ENCODE measurements at regions not wholly inside any gene's neighbourhood (a gene's known extent, or its start where the extent isn't known, plus 50 kb on each side); places are given as distances from the start of the nearest gene placed in this dataset.
"Not testable (repeated sequence)": the region's sequence is repeated elsewhere in the genome, so short reads cannot be mapped to it uniquely, and the experiment has no call there.

- no peak overlapping the region for H3K27ac ChIP-seq
- TF ChIP-seq CTCF (conservative IDR thresholded peaks at IDR 0.05) (peak; percentile 20; the same call in 1 of the 2 replicates), ZFX (IDR thresholded peaks at IDR 0.05) (no peak)
These were observed 121.9 kb upstream of the RFX3 start for GRCh38 chr9:3647652-3648051.

GRCh38 chr9:3646226-3646625 lies 120.4 kb upstream of the RFX3 start:
- no peak overlapping the region for H3K27ac ChIP-seq
- no peak for TF ChIP-seq ZFX (IDR thresholded peaks at IDR 0.05)
- TF ChIP-seq CTCF (conservative IDR thresholded peaks at IDR 0.05), result no peak

GRCh38 chr9:3642075-3642474 lies 116.3 kb upstream of the RFX3 start:
- H3K27ac ChIP-seq, result not testable (repeated sequence)

- TF ChIP-seq ZFX (IDR thresholded peaks at IDR 0.05) (no peak), CTCF (conservative IDR thresholded peaks at IDR 0.05) (no peak)
These were observed 103.7 kb upstream of the RFX3 start for GRCh38 chr9:3629495-3629894.

GRCh38 chr9:3628239-3628638 lies 102.4 kb upstream of the RFX3 start:
- H3K27ac ChIP-seq, result no peak overlapping the region
- TF ChIP-seq CTCF (conservative IDR thresholded peaks at IDR 0.05) (no peak), ZFX (IDR thresholded peaks at IDR 0.05) (no peak)

More at GRCh38 chr9:3629495-3629894, 103.7 kb upstream of the RFX3 start:
- no peak overlapping the region for H3K27ac ChIP-seq

- TF ChIP-seq CTCF (conservative IDR thresholded peaks at IDR 0.05), result no peak
- TF ChIP-seq ZFX (IDR thresholded peaks at IDR 0.05), result no peak
- no peak overlapping the region for H3K27ac ChIP-seq
These were observed 82.2 kb upstream of the RFX3 start for GRCh38 chr9:3608011-3608410.

- no peak overlapping the region for H3K27ac ChIP-seq
- TF ChIP-seq ZFX (IDR thresholded peaks at IDR 0.05) (no peak), CTCF (conservative IDR thresholded peaks at IDR 0.05) (no peak)
These were observed 74.9 kb upstream of the RFX3 start for GRCh38 chr9:3600672-3601071.

GRCh38 chr9:3597792-3598191 lies 72.0 kb upstream of the RFX3 start:
- TF ChIP-seq CTCF (conservative IDR thresholded peaks at IDR 0.05) (no peak), ZFX (IDR thresholded peaks at IDR 0.05) (no peak)

More at GRCh38 chr9:3597792-3598191, 72.0 kb upstream of the RFX3 start:
- no peak overlapping the region for H3K27ac ChIP-seq
